GM12878 (cell line): ENCODE measurements at regions not wholly inside any gene's neighbourhood (a gene's known extent, or its start where the extent isn't known, plus 50 kb on each side); places are given as distances from the start of the nearest gene placed in this dataset.

Experiments
- ATAC-seq: fragments of 200-7000 bp; cut with Tn5 transposase; 3 replicates; pipeline ENCODE4 v1.9.1; 2020; ENCODE audit warnings: mild to moderate bottlenecking, moderate library complexity
- BruUV-seq: library from RNA; stranded (reverse); fragments of 400-500 nt; replicated peaks from 2 replicates; lab custom pipeline; 2021; lab: Mats Ljungman, UMichigan
- CTCF ChIA-PET: fragments of 300-600 bp; sonication (Branson Sonifier 250); formaldehyde crosslinking; extraction: SDS; loops from one replicate; lab custom pipeline; 2021; ENCODE audit warnings: inconsistent platforms; lab: Yijun Ruan, JAX
- POLR2A ChIA-PET: fragments of 350-600 bp; formaldehyde crosslinking; extraction: SDS; loops from one replicate; lab custom pipeline; 2021; ENCODE audit warnings: inconsistent platforms; lab: Charles Lee
- RAD21 ChIA-PET: fragments of 300-600 bp; sonication (Branson Sonifier 250); formaldehyde crosslinking; loops from one replicate; lab custom pipeline; 2023; ENCODE audit warnings: antibody characterized with exemption; ENCODE audit not compliant: unreplicated experiment; lab: Charles Lee
- SMC1A ChIA-PET: fragments of 300-600 bp; sonication (Branson Sonifier 250); formaldehyde crosslinking; loops from one replicate; lab custom pipeline; 2023; ENCODE audit not compliant: unreplicated experiment, uncharacterized antibody; lab: Charles Lee
- DNase-seq: peaks from one replicate; pipeline ENCODE4 v3.0.0-alpha.2; 2011; ENCODE audit warnings: low read depth, low spot score
- FAIRE-seq: peaks from 3 replicates; lab custom pipeline; 2011; peaks lifted over from hg19 to GRCh38; lab: Jason Lieb, UNC
- H2AFZ ChIP-seq: 2 replicates; pipeline ENCODE4 v1.6.0; 2011; ENCODE audit warnings: low read depth, low read length, control low read depth; ENCODE audit not compliant: control insufficient read depth
- H3K27ac ChIP-seq: 2 replicates; pipeline ENCODE4 v1.5.1; 2011; ENCODE audit warnings: control low read depth; ENCODE audit not compliant: control insufficient read depth, insufficient read depth
- H3K27me3 ChIP-seq, 2 experiments: replicated peaks in 1 of 2; 2 replicates each; pipeline versions ENCODE4 v1.6.0 to v1.6.1; 2011; ENCODE audit warnings: low read length in 1 of 2; ENCODE audit not compliant: control insufficient read depth in 2 of 2, insufficient read depth in 2 of 2
- H3K36me3 ChIP-seq, 2 experiments: 2 replicates each; pipeline ENCODE4 v1.5.1; 2011; ENCODE audit warnings: low read length in 1 of 2; ENCODE audit not compliant: control insufficient read depth in 2 of 2, insufficient read depth in 2 of 2
- H3K4me1 ChIP-seq: 2 replicates; pipeline ENCODE4 v1.6.1; 2011; ENCODE audit warnings: mild to moderate bottlenecking, low read length, moderate library complexity, mixed read lengths; ENCODE audit not compliant: control insufficient read depth, insufficient read depth
- H3K4me2 ChIP-seq: 2 replicates; pipeline ENCODE4 v1.6.0; 2011; ENCODE audit warnings: control low read depth; ENCODE audit not compliant: control insufficient read depth, insufficient read depth
- H3K4me3 ChIP-seq: fragments of 200-600 bp; sonication (generic); 2 replicates; pipeline ENCODE4 v1.5.1; 2016
- H3K79me2 ChIP-seq: 2 replicates; pipeline ENCODE4 v1.6.0; 2011; ENCODE audit warnings: low read length; ENCODE audit not compliant: control insufficient read depth, insufficient read depth
- H3K9ac ChIP-seq: 2 replicates; pipeline ENCODE4 v1.8.0; 2011; ENCODE audit warnings: low read length, control low read depth, mixed read lengths; ENCODE audit not compliant: control insufficient read depth, insufficient read depth
- H3K9me3 ChIP-seq: replicated peaks from 3 replicates; pipeline ENCODE4 v1.5.1; 2011; ENCODE audit warnings: mild to moderate bottlenecking, low read length; ENCODE audit not compliant: control insufficient read depth, insufficient read depth
- H4K20me1 ChIP-seq: 2 replicates; pipeline ENCODE4 v1.6.0; 2011; ENCODE audit not compliant: control insufficient read depth, insufficient read depth
- BHLHE40 ChIP-seq, 2 experiments: fragments of 450-650 bp in 1 of 2; IDR thresholded peaks; 2 replicates each; pipeline ENCODE4 v1.6.1; 2011 to 2017; ENCODE audit warnings: low read depth in 2 of 2, borderline replicate concordance in 1 of 2, improper control_type of control experiment in 1 of 2, low read length in 1 of 2, mild to moderate bottlenecking in 1 of 2
- CEBPB ChIP-seq, 2 experiments: fragments of 150-350 bp in 1 of 2; IDR thresholded peaks; 2 replicates each; pipeline ENCODE4 v1.6.1; 2012 to 2014; ENCODE audit warnings: low read depth in 2 of 2, low read length in 2 of 2, borderline replicate concordance in 1 of 2, inconsistent platforms in 1 of 2
- DPF2 ChIP-seq: fragments of 450-650 bp; IDR thresholded peaks from 2 replicates; pipeline ENCODE4 v1.6.1; 2017; ENCODE audit warnings: mild to moderate bottlenecking
- HDAC6 ChIP-seq: fragments of 200-600 bp; sonication (generic); IDR thresholded peaks from one replicate; pipeline ENCODE4 v1.8.0; 2017; ENCODE audit warnings: antibody characterized with exemption; ENCODE audit not compliant: unreplicated experiment
- MEF2B ChIP-seq: fragments of 450-650 bp; IDR thresholded peaks from 2 replicates; pipeline ENCODE4 v1.6.1; 2018; ENCODE audit warnings: mild to moderate bottlenecking, moderate library complexity; ENCODE audit not compliant: partially characterized antibody, poor library complexity, severe bottlenecking
- NFXL1 ChIP-seq: fragments of 450-650 bp; IDR thresholded peaks from 2 replicates; pipeline ENCODE4 v1.6.1; 2017; ENCODE audit warnings: antibody characterized with exemption, mild to moderate bottlenecking, borderline replicate concordance
- POLR2A ChIP-seq: IDR thresholded peaks from 2 replicates; pipeline ENCODE4 v1.6.1; 2011; ENCODE audit warnings: low read depth, mild to moderate bottlenecking, low read length
- RELA ChIP-seq: fragments of 450-650 bp; IDR thresholded peaks from 2 replicates; pipeline ENCODE4 v1.8.0; 2014; ENCODE audit warnings: borderline replicate concordance; ENCODE audit not compliant: partially characterized antibody
- WGBS: methylation state at CpG from one replicate; pipeline ENCODE4 v1.1.6; 2016; ENCODE audit warnings: low lambda C conversion rate; ENCODE audit not compliant: insufficient replicate concordance, insufficient coverage; ENCODE audit errors: missing lambda C conversion rate; 5-methylcytosine and 5-hydroxymethylcytosine counted together
- in situ Hi-C: fragments of 300-500 bp; cut with MboI; formaldehyde crosslinking; loops from 9 replicates; pipeline ENCODE4 v1.14.3; 2018; ENCODE audit warnings: mixed read lengths
- intact Hi-C: fragments of 100-400 bp; cut with micrococcal nuclease; formaldehyde crosslinking; loops from one replicate; pipeline ENCODE4 v1.14.2; 2022; ENCODE audit not compliant: unreplicated experiment
- TF ChIP-seq, protein P1 (sequence below): fragments of 450-650 bp; IDR thresholded peaks from 2 replicates; pipeline ENCODE4 v1.6.1; 2016; ENCODE audit warnings: mild to moderate bottlenecking

DNA sequence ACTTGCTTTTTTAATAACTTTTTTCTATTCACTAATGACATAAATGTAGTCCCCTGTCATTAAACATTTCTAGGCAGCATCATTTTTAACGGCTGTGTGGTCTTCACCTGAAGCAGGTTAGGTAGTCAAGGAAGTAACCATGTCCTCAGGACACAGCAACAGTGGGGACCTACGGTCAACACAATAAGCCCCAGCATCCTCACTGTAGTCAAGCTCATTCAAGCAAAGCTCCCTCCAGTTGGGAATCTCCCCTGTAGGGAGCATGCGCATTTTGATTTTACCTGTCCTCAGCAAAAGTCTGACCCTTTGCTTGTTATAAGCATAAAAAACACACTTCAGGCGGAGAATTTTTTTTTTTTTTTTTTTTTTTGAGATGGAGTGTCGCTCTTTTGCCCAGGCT lies 151.4 kb downstream of the SHQ1 start:
- whole genome bisulfite sequencing, result 36% methylated on average over 5 of the region's 5 CpGs
- DNase-seq, result no peak
- ChIA-PET CTCF (interaction anchor here (1.7 kb wide), 1 partner anchor 31 kb away, joined by 6 read pairs; no protein-coding TSS in a partner anchor), POLR2A (no interaction called here), RAD21 (no interaction called here), SMC1A (interaction anchor here (1.3 kb wide), 1 partner anchor 11 kb away, joined by 3 read pairs; no protein-coding TSS in a partner anchor)
- ATAC-seq, result no peak
- BruUV-seq, result no TSS peak
- Histone ChIP-seq H3K27me3 (no peaks in the 10 kb centered on the region; a peak in 1 of 4 replicates), H3K9me3 (no peaks in the 10 kb centered on the region), H3K27ac (no peak overlapping the region), H3K4me1 (no peaks in the 10 kb centered on the region), H3K4me2 (no peak overlapping the region), H3K79me2 (no peaks in the 10 kb centered on the region), H4K20me1 (no peaks in the 10 kb centered on the region), H3K9ac (no peak overlapping the region), H2AFZ (no peak overlapping the region), H3K36me3 (no peaks in the 10 kb centered on the region), H3K4me3 (no peak overlapping the region)
- in situ Hi-C loops, result no loop called here
- intact Hi-C loops, result no loop called here
- TF ChIP-seq POLR2A, result no peak
- no peak for TF ChIP-seq NFXL1
- no peak for TF ChIP-seq RELA
- no peak for TF ChIP-seq CEBPB (IDR thresholded peaks at IDR 0.05; ENCODE audit: borderline replicate concordance in 1 of 2, low read depth in 2 of 2, low read length in 2 of 2)
- TF ChIP-seq MEF2B, result no peak
- TF ChIP-seq HDAC6, result no peak
- TF ChIP-seq BHLHE40 (IDR thresholded peaks at IDR 0.05; ENCODE audit: borderline replicate concordance in 1 of 2, low read depth in 2 of 2, low read length in 1 of 2), result no peak
- no peak for TF ChIP-seq DPF2
- TF ChIP-seq, protein P1, sequence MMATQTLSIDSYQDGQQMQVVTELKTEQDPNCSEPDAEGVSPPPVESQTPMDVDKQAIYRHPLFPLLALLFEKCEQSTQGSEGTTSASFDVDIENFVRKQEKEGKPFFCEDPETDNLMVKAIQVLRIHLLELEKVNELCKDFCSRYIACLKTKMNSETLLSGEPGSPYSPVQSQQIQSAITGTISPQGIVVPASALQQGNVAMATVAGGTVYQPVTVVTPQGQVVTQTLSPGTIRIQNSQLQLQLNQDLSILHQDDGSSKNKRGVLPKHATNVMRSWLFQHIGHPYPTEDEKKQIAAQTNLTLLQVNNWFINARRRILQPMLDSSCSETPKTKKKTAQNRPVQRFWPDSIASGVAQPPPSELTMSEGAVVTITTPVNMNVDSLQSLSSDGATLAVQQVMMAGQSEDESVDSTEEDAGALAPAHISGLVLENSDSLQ, result no peak
- FAIRE-seq, result no peak
